OCI-LY1 (cell line): ENCODE measurements at regions not wholly inside any gene's neighbourhood (a gene's known extent, or its start where the extent isn't known, plus 50 kb on each side); places are given as distances from the start of the nearest gene placed in this dataset.

Experiments used
- H2AFZ ChIP-seq: fragments of 200-600 bp; sonication (generic), shearing (Covaris generic); 2 replicates; pipeline ENCODE4 v1.6.0; 2014; ENCODE audit warnings: antibody characterized with exemption, mild to moderate bottlenecking, low read length
- H3F3A ChIP-seq: fragments of 200-600 bp; sonication (generic), shearing (Covaris generic); 2 replicates; pipeline ENCODE4 v1.6.0; 2014; ENCODE audit warnings: mild to moderate bottlenecking, antibody characterized with exemption, low read length, moderate library complexity; ENCODE audit not compliant: insufficient read depth
- H3K27ac ChIP-seq: fragments of 200-600 bp; sonication (generic); 2 replicates; pipeline ENCODE4 v1.5.1; 2014; ENCODE audit warnings: low read length, mixed run types, mild to moderate bottlenecking, low read depth; ENCODE audit not compliant: poor library complexity, severe bottlenecking
- H3K27me3 ChIP-seq: fragments of 200-600 bp; sonication (generic); 2 replicates; pipeline ENCODE4 v1.6.0; 2014; ENCODE audit warnings: antibody characterized with exemption, mild to moderate bottlenecking, low read length, moderate library complexity; ENCODE audit not compliant: insufficient read depth
- H3K36me3 ChIP-seq: fragments of 200-600 bp; sonication (generic); 2 replicates; pipeline ENCODE4 v1.6.1; 2014; ENCODE audit warnings: mild to moderate bottlenecking, antibody characterized with exemption, low read length, moderate library complexity, mixed read lengths; ENCODE audit not compliant: insufficient read depth
- H3K4me1 ChIP-seq: fragments of 200-600 bp; sonication (generic); 2 replicates; pipeline ENCODE4 v1.5.1; 2014; ENCODE audit warnings: mild to moderate bottlenecking, low read length, moderate library complexity; ENCODE audit not compliant: insufficient read depth, severe bottlenecking
- H3K4me2 ChIP-seq: fragments of 200-600 bp; sonication (generic), shearing (Covaris generic); 2 replicates; pipeline ENCODE4 v1.6.1; 2014; ENCODE audit warnings: low read length
- H3K4me3 ChIP-seq: fragments of 200-600 bp; sonication (generic); 2 replicates; pipeline ENCODE4 v1.5.1; 2014; ENCODE audit warnings: low read length, low read depth, mild to moderate bottlenecking, mixed read lengths; ENCODE audit not compliant: poor library complexity, severe bottlenecking
- H3K79me2 ChIP-seq: fragments of 200-600 bp; shearing (Covaris generic); 2 replicates; pipeline ENCODE4 v1.6.1; 2016; ENCODE audit warnings: mixed run types, low read length, mixed read lengths; ENCODE audit not compliant: insufficient read depth
- H3K9ac ChIP-seq: fragments of 200-600 bp; sonication (generic), shearing (Covaris generic); 2 replicates; pipeline ENCODE4 v1.6.1; 2014; ENCODE audit warnings: mild to moderate bottlenecking, low read length, mixed read lengths
- H3K9me2 ChIP-seq: fragments of 200-600 bp; sonication (generic), shearing (Covaris generic); 2 replicates; pipeline ENCODE4 v1.6.1; 2014; ENCODE audit warnings: low read depth, mild to moderate bottlenecking, low read length, mixed read lengths
- H3K9me3 ChIP-seq: fragments of 200-600 bp; shearing (Covaris generic); 2 replicates; pipeline ENCODE4 v1.6.1; 2014; ENCODE audit warnings: low read length, mixed read lengths
- H4K20me1 ChIP-seq: fragments of 200-600 bp; sonication (generic), shearing (Covaris generic); 2 replicates; pipeline ENCODE4 v1.6.0; 2016; ENCODE audit warnings: mild to moderate bottlenecking, low read length; ENCODE audit not compliant: insufficient read depth
- EZH2 ChIP-seq: fragments of 200-600 bp; sonication (generic), shearing (Covaris generic); IDR thresholded peaks from 2 replicates; pipeline ENCODE4 v1.8.0; 2017; ENCODE audit warnings: borderline replicate concordance, mixed run types, mild to moderate bottlenecking, antibody characterized with exemption, low read length, moderate library complexity, mixed read lengths
- TF ChIP-seq, protein P1 (sequence below): fragments of 200-600 bp; sonication (generic), shearing (Covaris generic); IDR thresholded peaks from 2 replicates; pipeline ENCODE4 v1.5.1; 2017; ENCODE audit warnings: mild to moderate bottlenecking, antibody characterized with exemption, low read length, moderate library complexity, mixed read lengths

DNA sequence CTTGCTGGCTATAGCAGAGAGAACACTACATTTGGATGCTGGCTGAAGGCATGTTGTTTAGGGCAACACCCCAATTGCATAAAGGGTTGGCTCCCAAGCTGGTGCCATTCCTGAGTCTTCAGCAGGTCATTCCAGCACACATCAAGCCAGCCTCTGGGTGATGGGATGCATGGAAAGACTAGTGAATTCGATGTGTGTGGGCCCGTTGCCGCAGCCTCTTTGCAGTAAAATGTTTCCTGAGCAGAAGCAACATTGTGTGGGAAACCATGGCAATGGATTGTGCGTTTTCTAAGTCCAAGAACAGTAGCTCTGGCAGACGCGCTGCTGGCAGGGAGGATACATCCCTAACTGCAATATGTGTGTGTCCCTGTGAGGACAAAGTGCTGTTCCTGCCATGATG, 142.4 kb upstream of the SLC24A3 start:
- no peak overlapping the region for H3K27ac ChIP-seq

DNA sequence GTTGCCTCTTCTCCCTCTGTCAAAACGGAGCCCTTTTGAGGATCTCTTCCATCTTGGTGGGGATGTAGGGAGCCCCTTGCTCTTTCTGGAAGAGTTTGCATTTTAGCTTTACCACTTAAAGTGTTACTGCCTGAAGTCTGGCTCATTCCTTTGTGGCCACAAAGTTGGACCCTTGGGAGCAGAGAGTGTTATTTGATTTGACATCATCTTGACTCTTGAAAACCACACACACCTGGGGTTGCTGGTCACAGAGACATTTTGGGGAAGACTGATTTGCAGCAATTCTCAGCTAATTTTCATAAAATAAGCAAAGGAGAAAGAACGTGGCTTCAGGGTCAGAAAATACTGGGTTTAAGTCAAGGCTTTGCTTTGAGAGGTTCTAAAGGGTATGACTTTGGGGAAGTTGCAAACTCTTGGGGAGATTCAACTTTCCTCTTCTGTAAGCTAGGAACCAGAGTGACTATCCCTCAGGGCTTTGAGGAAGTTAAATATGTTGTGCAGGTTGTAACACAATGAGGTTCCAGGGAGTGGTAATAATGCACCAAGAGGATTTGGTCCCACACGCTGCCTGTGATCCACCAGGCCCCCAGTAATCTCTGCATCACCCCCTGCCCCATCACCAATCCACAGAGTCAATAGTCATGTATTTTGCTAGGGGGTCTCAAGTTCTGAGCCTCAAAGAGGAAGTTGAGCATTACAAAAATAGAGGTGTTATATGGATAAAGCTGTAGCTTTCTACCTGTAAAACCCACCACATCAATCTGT, 141.6 kb upstream of the SLC24A3 start:
- no peak overlapping the region for H3K27ac ChIP-seq
- no peak overlapping the region for H2AFZ ChIP-seq
- no peaks in the 10 kb centered on the region for H3K79me2 ChIP-seq
- TF ChIP-seq, protein P1, sequence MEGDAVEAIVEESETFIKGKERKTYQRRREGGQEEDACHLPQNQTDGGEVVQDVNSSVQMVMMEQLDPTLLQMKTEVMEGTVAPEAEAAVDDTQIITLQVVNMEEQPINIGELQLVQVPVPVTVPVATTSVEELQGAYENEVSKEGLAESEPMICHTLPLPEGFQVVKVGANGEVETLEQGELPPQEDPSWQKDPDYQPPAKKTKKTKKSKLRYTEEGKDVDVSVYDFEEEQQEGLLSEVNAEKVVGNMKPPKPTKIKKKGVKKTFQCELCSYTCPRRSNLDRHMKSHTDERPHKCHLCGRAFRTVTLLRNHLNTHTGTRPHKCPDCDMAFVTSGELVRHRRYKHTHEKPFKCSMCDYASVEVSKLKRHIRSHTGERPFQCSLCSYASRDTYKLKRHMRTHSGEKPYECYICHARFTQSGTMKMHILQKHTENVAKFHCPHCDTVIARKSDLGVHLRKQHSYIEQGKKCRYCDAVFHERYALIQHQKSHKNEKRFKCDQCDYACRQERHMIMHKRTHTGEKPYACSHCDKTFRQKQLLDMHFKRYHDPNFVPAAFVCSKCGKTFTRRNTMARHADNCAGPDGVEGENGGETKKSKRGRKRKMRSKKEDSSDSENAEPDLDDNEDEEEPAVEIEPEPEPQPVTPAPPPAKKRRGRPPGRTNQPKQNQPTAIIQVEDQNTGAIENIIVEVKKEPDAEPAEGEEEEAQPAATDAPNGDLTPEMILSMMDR = no peak
- TF ChIP-seq EZH2 = no peak
- H4K20me1 ChIP-seq = no peaks in the 10 kb centered on the region
- H3K4me1 ChIP-seq = no peaks in the 10 kb centered on the region
- no peaks in the 10 kb centered on the region for H3K36me3 ChIP-seq
- no peaks in the 10 kb centered on the region for H3F3A ChIP-seq
- no peaks in the 10 kb centered on the region for H3K9me2 ChIP-seq
- H3K9me3 ChIP-seq = peaks cover 2% of the 10 kb centered on the region; the same call in 1 of the 2 replicates
- no peak overlapping the region for H3K4me2 ChIP-seq
- no peak overlapping the region for H3K4me3 ChIP-seq
- no peak overlapping the region for H3K9ac ChIP-seq
- no peaks in the 10 kb centered on the region; the same call in 1 of the 2 replicates for H3K27me3 ChIP-seq

More for the DNA sequence above, 142.4 kb upstream of the SLC24A3 start:
- no peak overlapping the region for H2AFZ ChIP-seq
- H3K79me2 ChIP-seq = no peaks in the 10 kb centered on the region
- no peaks in the 10 kb centered on the region for H3K9me2 ChIP-seq
- no peaks in the 10 kb centered on the region for H3K36me3 ChIP-seq
- H3F3A ChIP-seq = no peaks in the 10 kb centered on the region
- H3K9ac ChIP-seq = no peak overlapping the region
- no peaks in the 10 kb centered on the region; the same call in 1 of the 2 replicates for H3K27me3 ChIP-seq
- TF ChIP-seq, protein P1 = no peak
- no peak for TF ChIP-seq EZH2
- no peaks in the 10 kb centered on the region for H4K20me1 ChIP-seq
- no peaks in the 10 kb centered on the region for H3K4me1 ChIP-seq
- H3K4me2 ChIP-seq = no peak overlapping the region
- no peak overlapping the region for H3K4me3 ChIP-seq
- peaks cover 2% of the 10 kb centered on the region; the same call in 1 of the 2 replicates for H3K9me3 ChIP-seq

DNA sequence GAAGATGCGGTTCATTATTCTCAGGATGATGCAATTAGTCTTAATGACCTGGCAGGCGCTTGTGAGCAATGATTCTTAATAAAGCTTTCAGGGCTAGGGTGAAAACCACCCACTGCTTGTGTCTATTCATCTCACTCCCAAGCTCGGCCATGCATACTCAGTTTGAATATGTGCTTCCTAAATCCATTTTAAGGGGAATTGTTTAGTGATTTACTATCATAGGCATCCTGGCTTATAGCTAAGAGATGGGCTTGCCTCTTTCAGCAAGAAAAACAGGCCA, 141.1 kb upstream of the SLC24A3 start:
- no peaks in the 10 kb centered on the region; the same call in 1 of the 2 replicates for H3K27me3 ChIP-seq
- no peaks in the 10 kb centered on the region for H3F3A ChIP-seq
- H3K9me3 ChIP-seq = peaks cover 1% of the 10 kb centered on the region; the same call in 1 of the 2 replicates
- no peaks in the 10 kb centered on the region for H3K79me2 ChIP-seq
- no peak overlapping the region for H2AFZ ChIP-seq
- H4K20me1 ChIP-seq = no peaks in the 10 kb centered on the region
- no peak for TF ChIP-seq EZH2
- TF ChIP-seq, protein P1 = no peak
- H3K4me1 ChIP-seq = no peaks in the 10 kb centered on the region
- no peaks in the 10 kb centered on the region for H3K36me3 ChIP-seq
- H3K9me2 ChIP-seq = no peaks in the 10 kb centered on the region
- no peak overlapping the region for H3K4me3 ChIP-seq
- H3K27ac ChIP-seq = no peak overlapping the region
- H3K9ac ChIP-seq = no peak overlapping the region
- H3K4me2 ChIP-seq = no peak overlapping the region
